ENCODE measurements at regions not wholly inside any gene's neighbourhood (a gene's known extent, or its start where the extent isn't known, plus 50 kb on each side); places are given as distances from the start of the nearest gene placed in this dataset.

GRCh38 chr18:28526196-28526595, 349.3 kb upstream of the CDH2 start:
- Histone ChIP-seq H3K27me3 (ENCODE audit: control insufficient read depth, insufficient read depth, low read length) (no peaks in the 10 kb centered on the region), H4K20me1 (ENCODE audit: control insufficient read depth, extremely low read depth, insufficient read depth, low read length) (no peaks in the 10 kb centered on the region), H3K4me2 (ENCODE audit: extremely low read depth, insufficient read depth, low read length) (no peak overlapping the region), H3K27ac (ENCODE audit: insufficient read depth, low read length) (no peak overlapping the region), H2AFZ (ENCODE audit: low read length) (no peak overlapping the region), H3K9me3 (ENCODE audit: control insufficient read depth, insufficient read depth, low read depth, low read length) (no peaks in the 10 kb centered on the region), H3K36me3 (ENCODE audit: control insufficient read depth, insufficient read depth, low read length) (no peaks in the 10 kb centered on the region), H3K4me1 (ENCODE audit: control insufficient read depth, extremely low read depth, insufficient read depth, low read length) (no peaks in the 10 kb centered on the region), H3K9ac (ENCODE audit: insufficient read depth, low read length) (no peak overlapping the region), H3K79me2 (ENCODE audit: control insufficient read depth, insufficient read depth, low read length) (no peaks in the 10 kb centered on the region), H3K4me3 (replicated peaks in 1 of 4; ENCODE audit: control extremely low read depth in 1 of 4, insufficient read depth in 1 of 4, low read depth in 3 of 4, low read length in 4 of 4) (no peak overlapping the region)
- no peak for TF ChIP-seq EZH2 (IDR thresholded peaks at IDR 0.05; ENCODE audit: low read length, missing control alignments)
- DNase-seq (ENCODE audit: low read depth in 2 of 2) = no peak

DNA sequence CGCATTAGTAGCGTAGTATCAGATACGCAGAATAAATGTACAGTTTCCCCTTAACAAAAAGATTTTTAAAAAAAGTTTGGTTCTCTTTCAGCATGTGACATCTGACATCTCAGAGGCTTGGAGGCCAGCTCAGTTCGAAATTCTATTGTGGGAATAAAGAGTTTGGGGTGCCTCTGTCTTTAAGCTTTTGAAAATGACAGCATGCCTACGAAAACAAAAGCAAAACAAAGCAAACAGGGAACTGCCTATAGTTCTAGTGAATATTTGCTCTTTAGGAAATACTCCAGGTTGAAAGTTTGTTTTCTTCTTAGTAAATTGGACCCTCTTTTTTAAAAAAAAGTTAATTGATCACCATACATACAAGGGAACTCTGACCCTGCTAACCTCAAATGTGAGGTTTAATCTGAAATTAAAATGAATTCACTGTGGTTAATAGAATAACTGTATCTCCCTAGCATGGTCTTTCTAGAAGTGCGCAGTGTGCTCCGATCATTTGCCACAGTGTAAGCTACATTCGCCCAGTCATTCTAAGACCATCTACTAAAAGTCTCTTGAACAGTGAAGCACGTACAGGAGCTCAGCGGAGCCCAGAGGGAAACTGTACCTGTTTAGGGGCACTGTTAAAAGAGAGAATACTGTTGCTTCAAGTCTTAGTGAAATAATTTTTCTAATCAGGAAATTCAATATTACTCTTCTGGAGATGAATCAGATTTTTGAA, 347.0 kb upstream of the CDH2 start:
- no peak for DNase-seq (ENCODE audit: low read depth in 2 of 2)
- Histone ChIP-seq H4K20me1 (ENCODE audit: control insufficient read depth, extremely low read depth, insufficient read depth, low read length) (no peaks in the 10 kb centered on the region), H3K79me2 (ENCODE audit: control insufficient read depth, insufficient read depth, low read length) (no peaks in the 10 kb centered on the region), H3K9me3 (ENCODE audit: control insufficient read depth, insufficient read depth, low read depth, low read length) (no peaks in the 10 kb centered on the region), H3K27me3 (ENCODE audit: control insufficient read depth, insufficient read depth, low read length) (no peaks in the 10 kb centered on the region), H2AFZ (ENCODE audit: low read length) (no peak overlapping the region), H3K4me2 (ENCODE audit: extremely low read depth, insufficient read depth, low read length) (no peak overlapping the region), H3K36me3 (ENCODE audit: control insufficient read depth, insufficient read depth, low read length) (no peaks in the 10 kb centered on the region), H3K4me1 (ENCODE audit: control insufficient read depth, extremely low read depth, insufficient read depth, low read length) (no peaks in the 10 kb centered on the region), H3K4me3 (replicated peaks in 1 of 4; ENCODE audit: control extremely low read depth in 1 of 4, insufficient read depth in 1 of 4, low read depth in 3 of 4, low read length in 4 of 4) (no peak overlapping the region), H3K9ac (ENCODE audit: insufficient read depth, low read length) (no peak overlapping the region), H3K27ac (ENCODE audit: insufficient read depth, low read length) (no peak overlapping the region)
- TF ChIP-seq EZH2 (IDR thresholded peaks at IDR 0.05; ENCODE audit: low read length, missing control alignments) = no peak
- TF ChIP-seq CTCF (conservative IDR thresholded peaks at IDR 0.05 in 1 of 2, IDR thresholded peaks at IDR 0.05 in 1 of 2; ENCODE audit: low read depth in 1 of 2, low read length in 2 of 2) = no peak

DNA sequence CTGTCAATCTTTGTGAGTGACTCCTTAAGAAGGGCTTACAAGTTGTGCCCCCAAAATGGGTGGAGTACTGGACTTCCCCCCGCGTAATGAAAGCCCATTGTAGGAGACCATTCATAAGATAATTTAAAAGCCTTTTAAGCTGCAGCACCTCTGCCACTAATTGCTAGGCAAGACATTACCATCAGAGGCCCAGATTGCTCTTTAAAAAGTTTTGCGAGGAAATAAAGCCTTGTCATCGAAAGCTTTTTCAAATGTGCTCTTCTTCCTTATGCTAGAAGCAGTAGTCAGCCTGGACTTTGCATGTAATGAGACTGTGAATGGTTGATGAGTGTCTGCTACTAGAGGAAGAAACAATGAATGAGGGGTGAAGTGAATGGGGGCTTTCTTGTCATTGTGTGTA, 345.3 kb upstream of the CDH2 start:
- DNase-seq (ENCODE audit: low read depth in 2 of 2) = no peak
- TF ChIP-seq EZH2 (IDR thresholded peaks at IDR 0.05; ENCODE audit: low read length, missing control alignments) = no peak
- TF ChIP-seq CTCF (conservative IDR thresholded peaks at IDR 0.05 in 1 of 2, IDR thresholded peaks at IDR 0.05 in 1 of 2; ENCODE audit: low read depth in 1 of 2, low read length in 2 of 2) = no peak
- Histone ChIP-seq H3K4me1 (ENCODE audit: control insufficient read depth, extremely low read depth, insufficient read depth, low read length) (no peaks in the 10 kb centered on the region), H3K9me3 (ENCODE audit: control insufficient read depth, insufficient read depth, low read depth, low read length) (no peaks in the 10 kb centered on the region), H4K20me1 (ENCODE audit: control insufficient read depth, extremely low read depth, insufficient read depth, low read length) (no peaks in the 10 kb centered on the region), H3K4me2 (ENCODE audit: extremely low read depth, insufficient read depth, low read length) (no peak overlapping the region), H2AFZ (ENCODE audit: low read length) (no peak overlapping the region), H3K9ac (ENCODE audit: insufficient read depth, low read length) (no peak overlapping the region), H3K27ac (ENCODE audit: insufficient read depth, low read length) (no peak overlapping the region), H3K27me3 (ENCODE audit: control insufficient read depth, insufficient read depth, low read length) (no peaks in the 10 kb centered on the region), H3K79me2 (ENCODE audit: control insufficient read depth, insufficient read depth, low read length) (no peaks in the 10 kb centered on the region), H3K36me3 (ENCODE audit: control insufficient read depth, insufficient read depth, low read length) (no peaks in the 10 kb centered on the region), H3K4me3 (replicated peaks in 1 of 4; ENCODE audit: control extremely low read depth in 1 of 4, insufficient read depth in 1 of 4, low read depth in 3 of 4, low read length in 4 of 4) (no peak overlapping the region)

Data from fibroblast of lung (primary cell).